GM23338 (cell line): ENCODE measurements at regions not wholly inside any gene's neighbourhood (a gene's known extent, or its start where the extent isn't known, plus 50 kb on each side); places are given as distances from the start of the nearest gene placed in this dataset.

Experiments
- ATAC-seq: fragments of 200-7000 bp; cut with Tn5 transposase; 3 replicates; pipeline ENCODE4 v1.9.1; 2020
- DNase-seq: peaks from one replicate; pipeline ENCODE4 v3.0.0-alpha.2; 2015; ENCODE audit warnings: low spot score
- H2AFZ ChIP-seq: fragments of 200-600 bp; sonication (generic); 2 replicates; pipeline ENCODE4 v1.8.0; 2016; ENCODE audit warnings: antibody characterized with exemption, mild to moderate bottlenecking, moderate library complexity
- H3F3A ChIP-seq: fragments of 200-600 bp; sonication (generic); replicated peaks from 2 replicates; pipeline ENCODE4 v1.8.0; 2017; ENCODE audit warnings: antibody characterized with exemption, mixed run types, low read depth
- H3K27ac ChIP-seq: fragments of 200-600 bp; sonication (generic); 2 replicates; pipeline ENCODE4 v1.6.1; 2016; ENCODE audit warnings: low read depth
- H3K27me3 ChIP-seq: fragments of 200-600 bp; sonication (generic); 2 replicates; pipeline ENCODE4 v1.8.0; 2016; ENCODE audit warnings: mild to moderate bottlenecking, mixed run types, moderate library complexity; ENCODE audit not compliant: insufficient read depth
- H3K36me3 ChIP-seq: fragments of 200-600 bp; sonication (generic); 2 replicates; pipeline ENCODE4 v1.8.0; 2016; ENCODE audit warnings: mild to moderate bottlenecking; ENCODE audit not compliant: insufficient read depth
- H3K4me1 ChIP-seq: fragments of 200-600 bp; sonication (generic); 2 replicates; pipeline ENCODE4 v1.8.0; 2016; ENCODE audit warnings: mild to moderate bottlenecking, moderate library complexity; ENCODE audit not compliant: insufficient read depth
- H3K4me2 ChIP-seq: fragments of 200-600 bp; sonication (generic); 2 replicates; pipeline ENCODE4 v1.7.1; 2017; ENCODE audit warnings: mixed run types
- H3K4me3 ChIP-seq: fragments of 200-600 bp; sonication (generic); 2 replicates; pipeline ENCODE4 v1.6.1; 2016; ENCODE audit warnings: mixed run types
- H3K79me2 ChIP-seq: fragments of 200-600 bp; sonication (generic); replicated peaks from 2 replicates; pipeline ENCODE4 v1.8.0; 2017; ENCODE audit warnings: mild to moderate bottlenecking; ENCODE audit not compliant: insufficient read depth
- H3K9me2 ChIP-seq: fragments of 200-600 bp; sonication (generic); 2 replicates; pipeline ENCODE4 v1.8.0; 2017; ENCODE audit not compliant: insufficient read depth
- H4K20me1 ChIP-seq: fragments of 200-600 bp; sonication (generic); replicated peaks from 2 replicates; pipeline ENCODE4 v1.8.0; 2017; ENCODE audit warnings: mild to moderate bottlenecking; ENCODE audit not compliant: insufficient read depth
- H3K27ac Mint-ChIP-seq: 2 replicates; pipeline ENCODE4 v1.8.0; 2020; ENCODE audit warnings: inconsistent platforms, mild to moderate bottlenecking, moderate library complexity, mixed read lengths
- H3K27me3 Mint-ChIP-seq: 3 replicates; pipeline ENCODE4 v1.8.0; 2022; ENCODE audit warnings: low read depth, mild to moderate bottlenecking, moderate library complexity, mixed read lengths, inconsistent platforms; ENCODE audit not compliant: insufficient read depth, poor library complexity
- H3K36me3 Mint-ChIP-seq: 3 replicates; pipeline ENCODE4 v1.8.0; 2021; ENCODE audit warnings: low read depth, mild to moderate bottlenecking, inconsistent platforms, moderate library complexity, mixed read lengths
- H3K4me1 Mint-ChIP-seq: 3 replicates; pipeline ENCODE4 v1.8.0; 2020; ENCODE audit warnings: mild to moderate bottlenecking, inconsistent platforms, mixed read lengths
- H3K4me3 Mint-ChIP-seq: 3 replicates; pipeline ENCODE4 v1.8.0; 2021; ENCODE audit warnings: moderate library complexity, mild to moderate bottlenecking, inconsistent platforms, mixed read lengths
- H3K9me3 Mint-ChIP-seq: 3 replicates; pipeline ENCODE4 v1.8.0; 2020; ENCODE audit warnings: moderate library complexity, mild to moderate bottlenecking, inconsistent platforms, mixed read lengths
- CREB1 ChIP-seq: fragments of 250-450 bp; sonication (Bioruptor Pico); IDR thresholded peaks from 2 replicates; pipeline ENCODE4 v1.5.0; 2020; ENCODE audit warnings: low read depth, mild to moderate bottlenecking, moderate library complexity
- EZH2 ChIP-seq: fragments of 200-600 bp; sonication (generic); IDR thresholded peaks from one replicate; pipeline ENCODE4 v1.8.0; 2017; ENCODE audit warnings: antibody characterized with exemption, mild to moderate bottlenecking, low read depth; ENCODE audit not compliant: unreplicated experiment
- EZH2phosphoT487 ChIP-seq: fragments of 200-600 bp; sonication (generic); IDR thresholded peaks from one replicate; pipeline ENCODE4 v1.8.1; 2018; ENCODE audit warnings: antibody characterized with exemption; ENCODE audit not compliant: unreplicated experiment
- JUNB ChIP-seq: IDR thresholded peaks from one replicate; pipeline ENCODE4 v1.6.1; 2016; ENCODE audit warnings: antibody characterized with exemption; ENCODE audit not compliant: unreplicated experiment
- NANOG ChIP-seq: IDR thresholded peaks from 2 replicates; pipeline ENCODE4 v1.6.1; 2016; ENCODE audit warnings: antibody characterized with exemption, borderline replicate concordance
- POLR2AphosphoS5 ChIP-seq: IDR thresholded peaks from 2 replicates; pipeline ENCODE4 v1.6.1; 2016; ENCODE audit warnings: antibody characterized with exemption, low read depth
- REST ChIP-seq: IDR thresholded peaks from one replicate; pipeline ENCODE4 v1.6.1; 2018; ENCODE audit warnings: antibody characterized with exemption; ENCODE audit not compliant: unreplicated experiment
- STAT1 ChIP-seq: IDR thresholded peaks from one replicate; pipeline ENCODE4 v1.6.1; 2016; ENCODE audit warnings: antibody characterized with exemption; ENCODE audit not compliant: unreplicated experiment
- ZNF114 ChIP-seq: fragments of 250-450 bp; sonication (Bioruptor Pico); IDR thresholded peaks from 2 replicates; pipeline ENCODE4 v1.5.0; 2020; ENCODE audit warnings: mild to moderate bottlenecking, moderate library complexity
- ZNF331 ChIP-seq: fragments of 250-450 bp; sonication (Bioruptor Pico); IDR thresholded peaks from 2 replicates; pipeline ENCODE4 v1.5.0; 2020; ENCODE audit warnings: low read depth, mild to moderate bottlenecking, moderate library complexity
- TF ChIP-seq, protein P1 (sequence below): fragments of 250-450 bp; sonication (Bioruptor Pico); IDR thresholded peaks from 2 replicates; pipeline ENCODE4 v1.5.0; 2020; ENCODE audit warnings: mild to moderate bottlenecking, moderate library complexity
- TF ChIP-seq, protein P2 (sequence below): IDR thresholded peaks from 2 replicates; pipeline ENCODE4 v1.6.1; 2016; ENCODE audit warnings: antibody characterized with exemption

DNA sequence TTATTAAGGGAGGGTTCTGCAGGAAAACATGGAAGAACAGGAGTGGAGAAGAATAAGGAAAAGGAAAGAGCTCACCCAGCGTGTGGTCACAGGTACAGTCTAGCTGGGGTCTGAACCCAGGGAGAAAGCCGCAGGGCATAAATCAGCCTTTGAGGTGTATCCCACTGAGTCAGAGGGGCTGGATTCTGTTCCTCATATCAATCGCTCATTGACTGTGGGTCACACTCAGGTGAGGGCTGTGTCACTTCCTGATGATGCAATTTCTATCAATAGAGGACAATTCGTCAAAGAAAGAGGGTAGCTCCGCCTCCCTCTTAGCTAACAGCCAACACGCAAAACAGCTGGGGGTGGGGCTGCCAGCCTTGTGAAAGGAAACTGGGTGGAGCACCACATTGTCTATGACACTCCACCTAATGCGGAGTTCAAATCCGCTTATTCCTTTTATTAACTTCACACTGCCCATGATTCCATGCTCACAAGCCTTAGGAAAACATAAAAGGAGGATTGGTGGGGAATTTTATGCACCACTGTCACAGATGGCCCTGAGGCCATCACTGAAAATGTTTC lies 176.2 kb downstream of the ICE1 start:
- Histone ChIP-seq H3K27me3 (no peaks in the 10 kb centered on the region), H3K4me3 (no peak overlapping the region), H3K4me1 (no peaks in the 10 kb centered on the region), H3K36me3 (no peaks in the 10 kb centered on the region), H3K79me2 (no peaks in the 10 kb centered on the region), H2AFZ (peak overlapping the region; percentile 83), H3F3A (no peaks in the 10 kb centered on the region), H4K20me1 (no peaks in the 10 kb centered on the region), H3K4me2 (no peak overlapping the region), H3K9me2 (peaks cover 22% of the 10 kb centered on the region), H3K27ac (no peak overlapping the region)
- Mint-ChIP-seq H3K9me3 (peaks cover 3% of the 10 kb centered on the region; the same call in 2 of the 3 replicates), H3K4me3 (no peak overlapping the region), H3K27me3 (no peaks in the 10 kb centered on the region), H3K27ac (no peak overlapping the region), H3K36me3 (no peaks in the 10 kb centered on the region; the same call in 2 of the 3 replicates), H3K4me1 (peaks cover 3% of the 10 kb centered on the region)
- no peak for TF ChIP-seq ZNF114 (CRISPR knock-in tag)
- TF ChIP-seq EZH2phosphoT487, result no peak
- TF ChIP-seq POLR2AphosphoS5, result no peak
- no peak for TF ChIP-seq CREB1 (CRISPR knock-in tag)
- ATAC-seq (no peak), DNase-seq (peak; percentile 14)

DNA sequence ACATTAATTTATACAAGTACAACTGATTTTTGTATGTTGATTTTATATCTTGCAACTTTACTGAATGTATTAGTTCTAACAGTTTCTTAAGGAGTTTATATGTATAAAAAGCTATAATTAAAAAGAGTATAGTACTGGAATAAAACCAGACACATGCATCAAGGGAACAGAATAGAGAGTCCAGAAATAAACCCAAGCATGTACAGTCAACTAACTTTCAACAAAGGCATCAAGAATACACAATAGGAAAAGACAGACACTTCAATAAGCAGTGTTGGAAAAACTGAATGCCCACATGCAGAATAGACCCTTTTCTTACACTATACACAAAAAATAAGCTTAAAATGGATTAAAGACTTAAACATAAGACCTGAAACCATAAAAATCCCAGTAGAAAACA lies 170.9 kb downstream of the ICE1 start:
- H3K79me2 ChIP-seq, result no peaks in the 10 kb centered on the region
- H3K27ac Mint-ChIP-seq, result no peak overlapping the region
- H3K27me3 ChIP-seq, result no peaks in the 10 kb centered on the region
- H3K9me3 Mint-ChIP-seq, result peaks cover 2% of the 10 kb centered on the region; the same call in 2 of the 3 replicates
- no peak overlapping the region for H2AFZ ChIP-seq
- no peaks in the 10 kb centered on the region for H4K20me1 ChIP-seq
- H3K27ac ChIP-seq, result no peak overlapping the region
- DNase-seq (no peak), ATAC-seq (no peak)
- no peaks in the 10 kb centered on the region; the same call in 2 of the 3 replicates for H3K36me3 Mint-ChIP-seq
- no peaks in the 10 kb centered on the region for H3K4me1 ChIP-seq
- no peaks in the 10 kb centered on the region for H3K36me3 ChIP-seq
- H3K9me2 ChIP-seq, result peaks cover 7% of the 10 kb centered on the region
- peaks cover 2% of the 10 kb centered on the region for H3K4me1 Mint-ChIP-seq
- no peaks in the 10 kb centered on the region for H3K27me3 Mint-ChIP-seq
- no peak overlapping the region for H3K4me3 Mint-ChIP-seq
- H3K4me2 ChIP-seq, result no peak overlapping the region
- no peaks in the 10 kb centered on the region for H3F3A ChIP-seq
- H3K4me3 ChIP-seq, result no peak overlapping the region
- TF ChIP-seq STAT1 (no peak), EZH2phosphoT487 (no peak), REST (no peak), CREB1 (CRISPR knock-in tag) (no peak), ZNF331 (CRISPR knock-in tag) (no peak), EZH2 (no peak), JUNB (no peak), NANOG (no peak)
- TF ChIP-seq, protein P1, sequence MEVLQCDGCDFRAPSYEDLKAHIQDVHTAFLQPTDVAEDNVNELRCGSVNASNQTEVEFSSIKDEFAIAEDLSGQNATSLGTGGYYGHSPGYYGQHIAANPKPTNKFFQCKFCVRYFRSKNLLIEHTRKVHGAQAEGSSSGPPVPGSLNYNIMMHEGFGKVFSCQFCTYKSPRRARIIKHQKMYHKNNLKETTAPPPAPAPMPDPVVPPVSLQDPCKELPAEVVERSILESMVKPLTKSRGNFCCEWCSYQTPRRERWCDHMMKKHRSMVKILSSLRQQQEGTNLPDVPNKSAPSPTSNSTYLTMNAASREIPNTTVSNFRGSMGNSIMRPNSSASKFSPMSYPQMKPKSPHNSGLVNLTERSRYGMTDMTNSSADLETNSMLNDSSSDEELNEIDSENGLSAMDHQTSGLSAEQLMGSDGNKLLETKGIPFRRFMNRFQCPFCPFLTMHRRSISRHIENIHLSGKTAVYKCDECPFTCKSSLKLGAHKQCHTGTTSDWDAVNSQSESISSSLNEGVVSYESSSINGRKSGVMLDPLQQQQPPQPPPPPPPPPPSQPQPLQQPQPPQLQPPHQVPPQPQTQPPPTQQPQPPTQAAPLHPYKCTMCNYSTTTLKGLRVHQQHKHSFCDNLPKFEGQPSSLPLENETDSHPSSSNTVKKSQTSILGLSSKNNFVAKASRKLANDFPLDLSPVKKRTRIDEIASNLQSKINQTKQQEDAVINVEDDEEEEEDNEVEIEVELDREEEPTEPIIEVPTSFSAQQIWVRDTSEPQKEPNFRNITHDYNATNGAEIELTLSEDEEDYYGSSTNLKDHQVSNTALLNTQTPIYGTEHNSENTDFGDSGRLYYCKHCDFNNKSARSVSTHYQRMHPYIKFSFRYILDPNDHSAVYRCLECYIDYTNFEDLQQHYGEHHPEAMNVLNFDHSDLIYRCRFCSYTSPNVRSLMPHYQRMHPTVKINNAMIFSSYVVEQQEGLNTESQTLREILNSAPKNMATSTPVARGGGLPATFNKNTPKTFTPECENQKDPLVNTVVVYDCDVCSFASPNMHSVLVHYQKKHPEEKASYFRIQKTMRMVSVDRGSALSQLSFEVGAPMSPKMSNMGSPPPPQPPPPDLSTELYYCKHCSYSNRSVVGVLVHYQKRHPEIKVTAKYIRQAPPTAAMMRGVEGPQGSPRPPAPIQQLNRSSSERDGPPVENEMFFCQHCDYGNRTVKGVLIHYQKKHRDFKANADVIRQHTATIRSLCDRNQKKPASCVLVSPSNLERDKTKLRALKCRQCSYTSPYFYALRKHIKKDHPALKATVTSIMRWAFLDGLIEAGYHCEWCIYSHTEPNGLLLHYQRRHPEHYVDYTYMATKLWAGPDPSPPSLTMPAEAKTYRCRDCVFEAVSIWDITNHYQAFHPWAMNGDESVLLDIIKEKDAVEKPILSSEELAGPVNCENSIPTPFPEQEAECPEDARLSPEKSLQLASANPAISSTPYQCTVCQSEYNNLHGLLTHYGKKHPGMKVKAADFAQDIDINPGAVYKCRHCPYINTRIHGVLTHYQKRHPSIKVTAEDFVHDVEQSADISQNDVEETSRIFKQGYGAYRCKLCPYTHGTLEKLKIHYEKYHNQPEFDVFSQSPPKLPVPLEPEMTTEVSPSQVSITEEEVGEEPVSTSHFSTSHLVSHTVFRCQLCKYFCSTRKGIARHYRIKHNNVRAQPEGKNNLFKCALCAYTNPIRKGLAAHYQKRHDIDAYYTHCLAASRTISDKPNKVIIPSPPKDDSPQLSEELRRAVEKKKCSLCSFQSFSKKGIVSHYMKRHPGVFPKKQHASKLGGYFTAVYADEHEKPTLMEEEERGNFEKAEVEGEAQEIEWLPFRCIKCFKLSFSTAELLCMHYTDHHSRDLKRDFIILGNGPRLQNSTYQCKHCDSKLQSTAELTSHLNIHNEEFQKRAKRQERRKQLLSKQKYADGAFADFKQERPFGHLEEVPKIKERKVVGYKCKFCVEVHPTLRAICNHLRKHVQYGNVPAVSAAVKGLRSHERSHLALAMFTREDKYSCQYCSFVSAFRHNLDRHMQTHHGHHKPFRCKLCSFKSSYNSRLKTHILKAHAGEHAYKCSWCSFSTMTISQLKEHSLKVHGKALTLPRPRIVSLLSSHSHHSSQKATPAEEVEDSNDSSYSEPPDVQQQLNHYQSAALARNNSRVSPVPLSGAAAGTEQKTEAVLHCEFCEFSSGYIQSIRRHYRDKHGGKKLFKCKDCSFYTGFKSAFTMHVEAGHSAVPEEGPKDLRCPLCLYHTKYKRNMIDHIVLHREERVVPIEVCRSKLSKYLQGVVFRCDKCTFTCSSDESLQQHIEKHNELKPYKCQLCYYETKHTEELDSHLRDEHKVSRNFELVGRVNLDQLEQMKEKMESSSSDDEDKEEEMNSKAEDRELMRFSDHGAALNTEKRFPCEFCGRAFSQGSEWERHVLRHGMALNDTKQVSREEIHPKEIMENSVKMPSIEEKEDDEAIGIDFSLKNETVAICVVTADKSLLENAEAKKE, result no peak
- TF ChIP-seq, protein P2, sequence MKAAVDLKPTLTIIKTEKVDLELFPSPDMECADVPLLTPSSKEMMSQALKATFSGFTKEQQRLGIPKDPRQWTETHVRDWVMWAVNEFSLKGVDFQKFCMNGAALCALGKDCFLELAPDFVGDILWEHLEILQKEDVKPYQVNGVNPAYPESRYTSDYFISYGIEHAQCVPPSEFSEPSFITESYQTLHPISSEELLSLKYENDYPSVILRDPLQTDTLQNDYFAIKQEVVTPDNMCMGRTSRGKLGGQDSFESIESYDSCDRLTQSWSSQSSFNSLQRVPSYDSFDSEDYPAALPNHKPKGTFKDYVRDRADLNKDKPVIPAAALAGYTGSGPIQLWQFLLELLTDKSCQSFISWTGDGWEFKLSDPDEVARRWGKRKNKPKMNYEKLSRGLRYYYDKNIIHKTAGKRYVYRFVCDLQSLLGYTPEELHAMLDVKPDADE, result no peak
